ENCODE measurements at regions not wholly inside any gene's neighbourhood (a gene's known extent, or its start where the extent isn't known, plus 50 kb on each side); places are given as distances from the start of the nearest gene placed in this dataset.

DNA sequence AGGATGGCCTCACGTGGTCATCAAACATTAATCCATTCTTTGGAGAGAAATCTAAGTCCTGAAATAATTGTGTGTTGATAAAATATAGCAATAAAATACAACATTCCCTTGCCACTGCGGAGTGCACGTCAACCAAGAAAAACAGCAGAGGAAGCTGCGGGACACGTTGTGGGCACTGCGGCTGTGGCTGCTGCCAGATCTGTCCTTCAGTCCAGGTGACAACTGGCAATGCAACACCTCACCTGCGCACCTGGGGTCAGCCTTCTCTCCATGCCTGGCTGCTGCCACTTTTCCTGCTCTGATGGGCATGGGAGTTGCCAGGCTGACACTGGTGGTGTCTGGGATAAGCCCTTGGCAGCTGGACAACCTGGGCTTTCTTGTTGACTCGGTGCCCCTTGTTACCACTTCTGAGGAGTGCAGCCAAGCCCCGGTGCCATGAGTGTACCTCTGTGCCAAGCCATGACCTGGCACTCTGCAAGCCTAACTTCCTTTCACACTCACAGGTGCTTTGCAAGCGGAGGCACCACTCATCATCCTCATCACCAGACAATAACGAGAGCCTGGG is 251.6 kb upstream of the TSHZ3 start:
- no peak for DNase-seq (ENCODE audit: low spot score)

DNA sequence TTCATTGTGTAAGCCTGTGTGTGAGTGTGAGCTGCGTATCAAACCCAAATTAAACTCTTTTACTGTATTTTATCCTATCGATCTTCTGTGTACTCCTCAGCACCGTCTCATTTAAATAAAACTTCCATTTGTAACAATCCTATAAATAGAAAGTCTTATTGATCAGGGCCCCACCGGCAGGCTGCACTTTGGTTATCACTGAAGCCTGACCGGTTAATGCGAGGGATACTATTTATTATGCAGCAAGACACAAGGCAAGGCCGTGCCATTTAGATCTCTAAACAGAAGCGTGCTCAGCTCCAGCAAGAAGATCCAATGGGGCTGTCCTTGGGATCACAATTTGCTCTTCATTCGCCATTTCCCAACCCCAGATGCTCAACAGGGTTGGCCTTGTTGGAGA is 252.6 kb upstream of the TSHZ3 start:
- no peak for DNase-seq (ENCODE audit: low spot score)

DNA sequence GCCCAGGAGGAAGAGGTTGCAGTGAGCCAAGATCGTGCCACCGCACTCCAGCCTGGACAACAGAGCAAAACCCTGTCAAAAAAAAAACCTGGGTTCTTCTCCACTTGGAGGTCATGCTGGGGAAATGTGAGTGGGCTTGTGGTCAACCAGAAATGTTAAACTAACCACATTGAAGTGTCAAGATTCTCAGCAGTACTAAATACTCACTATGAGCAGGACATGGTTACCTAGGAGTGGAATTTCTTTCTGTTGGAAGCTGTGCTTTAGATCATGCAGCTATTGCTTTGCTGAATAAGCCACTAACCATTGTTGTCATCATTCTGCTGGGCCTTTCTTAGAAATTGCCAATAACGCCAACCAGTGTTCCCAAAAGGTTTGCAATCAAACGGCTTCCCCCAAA is 253.3 kb upstream of the TSHZ3 start:
- no peak for DNase-seq (ENCODE audit: low spot score)

- DNase-seq (ENCODE audit: low spot score) = no peak
These were observed 255.3 kb upstream of the TSHZ3 start for GRCh38 chr19:31604493-31605040.

GRCh38 chr19:31610018-31610417 is 260.8 kb upstream of the TSHZ3 start:
- no peak for DNase-seq (ENCODE audit: low spot score)

DNA sequence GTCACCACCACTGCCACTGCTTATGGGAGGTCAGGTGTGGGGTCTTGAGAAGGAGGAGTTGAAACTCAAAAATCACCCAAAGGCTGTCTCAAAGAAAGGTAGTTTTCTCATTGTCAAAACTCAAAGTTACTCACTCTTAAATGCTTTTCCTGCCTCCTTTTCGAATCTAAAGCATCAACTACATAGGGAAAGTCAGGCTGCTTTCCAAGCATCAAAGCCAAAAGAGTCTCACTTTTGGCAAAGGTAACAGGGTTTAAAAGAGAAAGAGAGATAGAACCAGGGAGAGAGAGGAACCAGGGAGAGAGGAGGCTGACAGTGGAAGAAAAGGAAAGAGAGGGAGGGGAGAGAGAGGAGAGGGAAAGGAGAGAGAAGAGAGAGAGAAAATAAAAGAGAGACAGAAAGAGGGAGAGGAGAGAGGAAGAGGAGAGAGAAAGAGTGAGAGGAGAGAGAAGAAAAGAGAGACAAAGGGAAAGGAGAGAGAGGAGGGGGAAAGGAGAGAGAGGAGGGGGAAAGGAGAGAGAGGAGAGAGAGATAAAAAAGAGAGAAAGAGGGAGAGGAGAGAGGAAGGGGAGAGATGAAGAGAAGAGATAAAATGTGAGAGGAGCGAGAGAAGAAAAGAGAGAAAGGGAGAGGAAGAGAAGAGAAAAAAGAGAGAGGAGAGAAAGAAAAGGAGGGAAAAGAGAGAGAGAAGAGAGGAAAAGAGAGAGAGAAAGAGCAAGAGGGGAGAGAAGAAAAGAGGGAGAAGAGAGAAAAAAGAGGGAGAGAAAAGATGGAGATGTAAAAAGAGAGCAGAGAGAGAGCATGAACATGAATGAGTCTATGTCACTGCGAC is 262.0 kb upstream of the TSHZ3 start:
- DNase-seq (ENCODE audit: low spot score) = no peak

- DNase-seq (ENCODE audit: low spot score) = no peak
These were observed 263.6 kb upstream of the TSHZ3 start for GRCh38 chr19:31612873-31613272.

DNA sequence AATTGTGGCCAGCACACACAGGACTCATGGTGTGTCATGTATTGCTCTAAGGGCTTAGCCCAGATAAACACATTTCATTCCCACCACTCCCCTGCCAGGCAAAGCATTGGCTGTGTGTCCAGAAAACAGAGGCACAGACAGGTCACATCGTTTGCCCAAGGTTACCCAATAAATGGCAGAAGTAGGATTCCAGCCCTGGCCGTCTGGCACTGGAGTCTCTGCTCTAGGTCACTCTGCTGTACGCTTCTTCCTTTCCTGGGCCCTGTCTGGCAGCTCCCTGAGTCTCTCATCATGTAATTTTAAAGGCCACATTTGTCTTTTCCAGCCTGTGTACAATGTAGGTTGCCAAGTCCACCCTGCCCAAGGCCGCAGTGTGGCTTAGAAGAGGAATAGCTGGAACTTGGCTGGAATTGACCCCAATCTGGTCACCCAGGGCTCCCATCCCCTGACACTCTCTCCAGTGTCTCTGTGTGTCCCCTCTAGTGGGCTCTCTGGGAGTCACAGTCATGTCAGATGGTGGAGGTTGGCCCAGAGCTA is 264.5 kb upstream of the TSHZ3 start:
- no peak for DNase-seq (ENCODE audit: low spot score)

DNA sequence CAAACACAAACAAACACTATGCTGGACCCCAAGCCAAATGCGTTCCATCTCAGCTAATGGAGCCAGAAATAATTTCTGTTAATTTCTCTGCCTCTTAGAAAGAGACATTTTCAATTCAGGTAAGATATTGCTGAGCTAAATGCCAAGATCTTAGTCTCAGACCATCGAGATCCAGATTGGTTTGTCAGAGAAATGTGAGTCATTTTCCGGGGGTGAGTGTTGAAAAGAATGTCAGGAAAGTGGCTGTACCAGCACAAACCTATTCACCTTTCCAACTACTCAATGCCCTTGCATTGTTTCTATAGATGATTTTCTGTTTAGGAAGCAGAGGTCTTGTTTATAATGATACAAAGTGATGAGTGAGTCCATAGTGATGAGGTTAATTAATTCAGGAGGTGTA is 266.8 kb upstream of the TSHZ3 start:
- DNase-seq (ENCODE audit: low spot score) = no peak

GRCh38 chr19:31617010-31617585 is 267.9 kb upstream of the TSHZ3 start:
- DNase-seq (ENCODE audit: low spot score) = no peak

DNA sequence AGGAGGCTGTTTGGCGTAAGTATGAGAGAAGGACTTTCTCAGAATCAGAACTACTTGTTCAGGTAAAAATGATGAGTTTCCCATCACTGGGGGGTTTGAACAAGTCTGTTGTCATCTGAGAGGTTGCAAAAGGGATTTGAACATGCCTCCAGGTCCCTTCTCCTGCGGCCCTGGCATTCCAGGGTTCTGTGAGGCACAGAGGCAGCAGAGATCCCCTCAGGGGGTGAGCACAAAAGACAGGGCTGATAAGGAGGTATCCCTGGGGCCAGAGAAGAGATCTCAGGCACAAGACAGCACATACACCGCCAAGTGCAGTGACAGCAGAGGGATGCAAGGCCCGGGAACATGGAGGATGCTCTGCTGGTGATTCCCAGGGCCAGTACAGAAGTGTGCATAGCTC is 275.8 kb upstream of the TSHZ3 start:
- DNase-seq (ENCODE audit: low spot score) = no peak

DNA sequence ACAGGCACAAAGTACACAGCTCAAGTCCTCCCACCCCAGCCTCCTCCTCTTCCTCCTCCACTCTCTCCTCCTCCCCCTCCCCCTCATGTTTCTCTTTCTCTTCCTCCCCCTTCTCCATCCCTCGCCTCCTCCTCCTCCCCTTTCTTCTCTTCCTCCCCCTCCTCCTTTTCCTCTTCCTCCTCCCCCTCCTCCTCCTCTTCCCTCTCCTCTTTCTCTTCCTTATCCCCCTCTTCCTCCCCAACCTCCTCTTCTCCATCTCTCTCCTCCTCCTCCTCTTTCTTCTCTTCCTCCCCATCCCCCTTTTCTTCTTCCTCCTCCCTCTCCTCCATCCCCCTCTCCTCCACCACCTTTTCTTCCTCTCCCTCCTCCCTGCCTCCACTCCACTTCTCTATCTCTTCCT is 276.3 kb upstream of the TSHZ3 start:
- no peak for DNase-seq (ENCODE audit: low spot score)

- no peak for DNase-seq (ENCODE audit: low spot score)
These were observed 277.7 kb upstream of the TSHZ3 start for GRCh38 chr19:31626941-31627340.

GRCh38 chr19:31627620-31628365 is 278.6 kb upstream of the TSHZ3 start:
- no peak for DNase-seq (ENCODE audit: low spot score)

- DNase-seq (ENCODE audit: low spot score) = no peak
These were observed 280.5 kb upstream of the TSHZ3 start for GRCh38 chr19:31629579-31630363.

DNA sequence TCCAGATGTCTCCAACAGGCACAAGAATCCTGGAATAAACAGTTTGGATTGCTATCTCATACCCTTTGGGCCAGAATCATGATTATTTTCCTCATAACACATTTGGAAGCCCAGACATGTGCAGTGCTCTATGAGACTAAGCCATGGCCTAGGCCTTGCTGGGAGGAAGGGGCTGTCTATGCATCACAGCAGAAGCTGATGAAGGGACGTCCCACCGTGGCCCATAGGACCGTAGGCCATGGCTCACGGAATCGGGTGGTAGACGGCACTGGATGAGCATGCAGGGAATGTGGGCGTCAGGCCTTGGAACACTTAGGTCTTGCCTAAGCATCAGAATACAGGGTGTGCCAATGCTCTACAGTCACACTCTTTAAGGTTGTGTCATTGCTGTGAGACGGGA is 283.8 kb upstream of the TSHZ3 start:
- no peak for DNase-seq (ENCODE audit: low spot score)

DNA sequence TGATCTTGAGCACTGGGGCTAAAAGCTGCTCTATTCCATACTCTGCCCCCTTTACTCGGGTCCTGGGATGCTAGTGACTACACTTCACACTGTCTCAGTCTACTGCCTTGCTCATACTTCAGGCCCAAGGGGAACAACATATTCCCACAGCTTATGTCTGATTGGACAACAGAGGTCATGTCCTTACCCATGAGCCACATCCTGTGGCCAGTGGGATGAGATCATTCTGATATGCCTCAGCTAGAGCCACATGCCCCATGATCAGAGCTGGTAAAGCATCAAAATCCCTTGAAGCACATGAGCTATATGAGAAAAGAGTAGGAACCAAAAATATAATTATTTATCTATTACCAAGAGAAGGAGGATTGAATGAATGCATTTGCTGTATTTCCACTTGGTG is 290.1 kb upstream of the TSHZ3 start:
- DNase-seq (ENCODE audit: low spot score) = no peak

GRCh38 chr19:31641591-31641990 is 292.4 kb upstream of the TSHZ3 start:
- no peak for DNase-seq (ENCODE audit: low spot score)

GRCh38 chr19:31648347-31648746 is 299.1 kb upstream of the TSHZ3 start:
- DNase-seq (ENCODE audit: low spot score) = no peak

- DNase-seq (ENCODE audit: low spot score) = no peak
These were observed 307.3 kb upstream of the TSHZ3 start for GRCh38 chr19:31656507-31656906.

All from mucosa of gallbladder (tissue), 1 donor.